ENCODE measurements at regions not wholly inside any gene's neighbourhood (a gene's known extent, or its start where the extent isn't known, plus 50 kb on each side); places are given as distances from the start of the nearest gene placed in this dataset.

GRCh38 chr7:67675971-67676370 lies 679.3 kb downstream of the TYW1 start:
- Histone ChIP-seq H3K27ac (ENCODE audit: low read depth, low read length) (no peak overlapping the region), H3K4me2 (ENCODE audit: insufficient read depth in 1 of 2, low read depth in 2 of 2, low read length in 2 of 2) (no peak overlapping the region), H3K79me2 (ENCODE audit: control insufficient read depth in 1 of 2, insufficient read depth in 2 of 2, low read length in 2 of 2) (no peaks in the 10 kb centered on the region), H3K9ac (replicated peaks in 1 of 4; ENCODE audit: extremely low read depth in 1 of 4, low read depth in 3 of 4, low read length in 3 of 4) (no peak overlapping the region), H4K8ac (ENCODE audit: extremely low read depth, insufficient read depth, low read length) (no peak overlapping the region), H2BK20ac (ENCODE audit: low read length) (no peak overlapping the region), H3K4me3 (ENCODE audit: extremely low read depth in 1 of 4, insufficient read depth in 2 of 4, low read depth in 3 of 4, low read length in 4 of 4) (no peak overlapping the region), H3K23me2 (ENCODE audit: low read depth, low read length) (no peaks in the 10 kb centered on the region), H2BK15ac (ENCODE audit: low read length) (no peak overlapping the region), H4K20me1 (replicated peaks in 1 of 2; ENCODE audit: control insufficient read depth in 1 of 2, insufficient read depth in 2 of 2, low read length in 2 of 2) (no peaks in the 10 kb centered on the region), H3K18ac (ENCODE audit: extremely low read depth, low read length) (no peak overlapping the region), H3K79me1 (ENCODE audit: low read depth, low read length) (no peaks in the 10 kb centered on the region), H2AFZ (ENCODE audit: low read length) (no peak overlapping the region), H4K5ac (ENCODE audit: insufficient read length, low read depth, low read length) (no peak overlapping the region), H3K4me1 (replicated peaks in 1 of 4; ENCODE audit: control insufficient read depth in 3 of 4, insufficient read depth in 4 of 4, low read length in 3 of 4) (no peaks in the 10 kb centered on the region), H3K27me3 (replicated peaks in 1 of 4; ENCODE audit: control insufficient read depth in 3 of 4, extremely low read depth in 1 of 4, insufficient read depth in 3 of 4, low read length in 3 of 4) (no peaks in the 10 kb centered on the region), H2BK12ac (ENCODE audit: low read depth, low read length) (no peak overlapping the region), H3K36me3 (ENCODE audit: control insufficient read depth in 2 of 4, insufficient read depth in 4 of 4, low read length in 3 of 4) (no peaks in the 10 kb centered on the region), H3K23ac (ENCODE audit: insufficient read length) (no peak overlapping the region), H2BK5ac (ENCODE audit: low read depth, low read length) (no peak overlapping the region), H3K14ac (ENCODE audit: insufficient read length) (no peak overlapping the region), H3K9me3 (ENCODE audit: insufficient read depth in 2 of 2, low read depth in 1 of 2, low read length in 1 of 2) (peaks cover 7 to 10% of the 10 kb centered on the region in 2 experiments; a peak in 3 of 4 replicates), H4K91ac (replicated peaks; ENCODE audit: insufficient read length, low read length) (no peak overlapping the region), H3K4ac (replicated peaks; ENCODE audit: insufficient read length, low read depth, low read length) (no peak overlapping the region), H3K56ac (replicated peaks; ENCODE audit: insufficient read length, low read depth, low read length) (no peak overlapping the region), H2AK5ac (ENCODE audit: low read depth, low read length) (no peak overlapping the region), H2BK120ac (replicated peaks; ENCODE audit: low read depth, low read length) (no peak overlapping the region)
- TF ChIP-seq SP2 (IDR thresholded peaks at IDR 0.05; ENCODE audit: low read length) (no peak), YY1 (IDR thresholded peaks at IDR 0.05; ENCODE audit: low read depth, low read length) (no peak), JUN (IDR thresholded peaks at IDR 0.05; ENCODE audit: low read depth, low read length) (no peak), JUND (IDR thresholded peaks at IDR 0.05; ENCODE audit: low read length) (no peak), EZH2 (IDR thresholded peaks at IDR 0.05; ENCODE audit: low read depth, low read length, severe bottlenecking) (no peak), BACH1 (IDR thresholded peaks at IDR 0.05; ENCODE audit: low read length) (no peak)
- ChIA-PET POLR2A (ENCODE audit: partially characterized antibody) (no interaction called here), CTCF (ENCODE audit: partially characterized antibody) (interaction anchor here (0.6 to 1.3 kb wide), 3 partner anchors 110 to 387 kb away, joined by 3 to 4 read pairs (median 3); no protein-coding TSS in a partner anchor)
- DNase-seq (ENCODE audit: low read depth in 1 of 2, low spot score in 2 of 2): no peak
- no peak for FAIRE-seq
- WGBS, 2 experiments (ENCODE audit: extremely low coverage in 1 of 2, insufficient coverage in 1 of 2, insufficient read length in 1 of 2, insufficient replicate concordance in 2 of 2, low coverage in 1 of 2, low lambda C conversion rate in 2 of 2, missing lambda C conversion rate in 1 of 2): 81% methylated on average over 2 of the region's 2 CpGs; no CpG with 5 or more reads in 1 of the 2 experiments

Data from H1 (cell line).